Central memory CD8-positive, alpha-beta T cell (primary cell): ENCODE measurements at regions not wholly inside any gene's neighbourhood (a gene's known extent, or its start where the extent isn't known, plus 50 kb on each side); places are given as distances from the start of the nearest gene placed in this dataset.
"Not testable (repeated sequence)": the region's sequence is repeated elsewhere in the genome, so short reads cannot be mapped to it uniquely, and the experiment has no call there.

Experiments
- ATAC-seq: fragments of 150-1000 bp; cut with Tn5 transposase; replicated peaks from 2 replicates; pipeline ENCODE4 v1.10.0; 2022; ENCODE audit warnings: mild to moderate bottlenecking, moderate FRiP score, moderate number of reproducible peaks; ENCODE audit not compliant: poor library complexity, severe bottlenecking; ENCODE audit errors: extremely low read depth
- DNase-seq, 2 donors: peaks; one replicate each; pipeline ENCODE4 v3.0.0; 2021; ENCODE audit warnings: low spot score in 2 of 2
- H3K27ac Mint-ChIP-seq: one replicate; pipeline ENCODE4 v1.8.0; 2022; ENCODE audit warnings: low read depth, mild to moderate bottlenecking, moderate library complexity, mixed read lengths
- H3K27me3 Mint-ChIP-seq: one replicate; pipeline ENCODE4 v1.8.0; 2022; ENCODE audit warnings: mixed read lengths
- H3K36me3 Mint-ChIP-seq: one replicate; pipeline ENCODE4 v1.8.0; 2022; ENCODE audit warnings: mild to moderate bottlenecking, moderate library complexity, mixed read lengths; ENCODE audit not compliant: insufficient read depth
- H3K4me1 Mint-ChIP-seq: one replicate; pipeline ENCODE4 v1.8.0; 2022; ENCODE audit warnings: mixed read lengths
- H3K4me3 Mint-ChIP-seq: one replicate; pipeline ENCODE4 v1.8.0; 2022; ENCODE audit warnings: mild to moderate bottlenecking, moderate library complexity, mixed read lengths
- H3K9me3 Mint-ChIP-seq: one replicate; pipeline ENCODE4 v1.8.0; 2022; ENCODE audit warnings: mixed read lengths

GRCh38 chr9:124116683-124117363 is 105.3 kb downstream of the LHX2 start:
- no peak overlapping the region for H3K27ac Mint-ChIP-seq
- H3K36me3 Mint-ChIP-seq: no peaks in the 10 kb centered on the region
- H3K9me3 Mint-ChIP-seq: peaks cover 6% of the 10 kb centered on the region
- H3K27me3 Mint-ChIP-seq: peaks cover 65% of the 10 kb centered on the region
- DNase-seq (no peak), ATAC-seq (no peak)
- H3K4me1 Mint-ChIP-seq: no peaks in the 10 kb centered on the region
- no peak overlapping the region for H3K4me3 Mint-ChIP-seq

DNA sequence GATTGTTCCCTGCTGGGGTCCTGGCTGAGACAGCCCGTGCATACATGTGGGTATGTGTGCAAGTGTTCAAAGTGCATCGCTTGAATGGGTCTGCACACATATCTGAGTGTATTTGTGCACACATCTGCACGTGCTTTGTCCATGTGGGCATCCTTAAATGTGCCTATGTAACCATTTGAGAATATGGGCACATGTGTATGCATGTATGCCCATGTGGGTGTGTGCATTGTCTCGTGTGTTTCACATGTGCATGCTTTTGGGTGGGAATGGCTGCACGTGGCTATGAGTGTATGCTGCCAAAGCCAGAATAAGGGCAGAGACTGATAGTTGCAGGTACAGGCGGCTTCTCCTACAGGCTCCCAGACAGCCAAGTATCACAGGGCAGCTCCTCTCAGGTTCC is 107.3 kb downstream of the LHX2 start:
- no peak overlapping the region for H3K4me3 Mint-ChIP-seq
- no peaks in the 10 kb centered on the region for H3K4me1 Mint-ChIP-seq
- H3K27me3 Mint-ChIP-seq: peaks cover 55% of the 10 kb centered on the region
- H3K27ac Mint-ChIP-seq: no peak overlapping the region
- ATAC-seq (no peak), DNase-seq (no peak)
- H3K36me3 Mint-ChIP-seq: no peaks in the 10 kb centered on the region
- H3K9me3 Mint-ChIP-seq: peaks cover 6% of the 10 kb centered on the region

DNA sequence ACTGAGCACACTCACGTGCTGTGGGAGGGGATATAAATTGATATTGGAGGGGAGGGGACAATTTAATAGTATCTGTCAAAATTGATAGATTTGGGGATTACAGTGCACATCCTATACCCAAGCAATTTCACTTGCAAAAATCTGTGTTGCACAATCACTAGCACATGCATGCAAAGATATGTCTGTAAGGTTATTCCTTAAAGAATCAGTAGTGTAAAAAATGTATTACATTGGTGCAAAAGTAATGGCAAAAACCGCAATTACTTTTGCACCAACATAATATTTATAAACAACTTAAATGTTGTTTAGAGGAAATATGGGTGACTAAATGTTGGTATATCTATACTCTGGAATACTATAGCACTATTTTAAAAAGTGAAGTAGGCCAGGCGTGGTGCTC is 108.7 kb downstream of the LHX2 start:
- Mint-ChIP-seq H3K27ac (no peak overlapping the region), H3K36me3 (no peaks in the 10 kb centered on the region), H3K27me3 (peaks cover 48% of the 10 kb centered on the region), H3K4me3 (no peak overlapping the region), H3K9me3 (peaks cover 6% of the 10 kb centered on the region), H3K4me1 (no peaks in the 10 kb centered on the region)
- no peak for ATAC-seq
- no peak for DNase-seq

DNA sequence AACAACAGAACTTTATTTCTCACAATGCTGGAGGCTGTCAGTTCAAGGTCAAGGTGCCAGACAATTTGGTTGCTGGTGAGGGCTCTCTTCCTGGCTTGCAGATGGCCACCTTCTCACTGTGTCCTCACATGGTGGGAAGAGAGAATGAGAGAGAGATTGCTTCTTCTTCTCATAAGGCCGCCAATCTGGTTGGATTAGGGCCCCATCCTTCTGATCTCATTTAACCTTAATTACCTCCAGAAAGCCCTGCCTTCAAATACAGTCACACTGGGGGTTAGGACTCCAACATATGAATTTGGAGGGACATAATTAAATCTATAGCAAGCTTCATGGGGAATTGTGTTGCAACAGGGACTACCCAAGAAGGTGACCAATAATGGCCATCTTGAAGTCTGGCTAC is 110.2 kb downstream of the LHX2 start:
- Mint-ChIP-seq H3K9me3 (peaks cover 5% of the 10 kb centered on the region), H3K27me3 (peaks cover 33% of the 10 kb centered on the region), H3K4me3 (no peak overlapping the region), H3K27ac (no peak overlapping the region), H3K36me3 (no peaks in the 10 kb centered on the region), H3K4me1 (no peaks in the 10 kb centered on the region)
- ATAC-seq (no peak), DNase-seq (no peak)

- Mint-ChIP-seq H3K27me3 (peaks cover 27% of the 10 kb centered on the region), H3K9me3 (no peaks in the 10 kb centered on the region), H3K4me3 (no peak overlapping the region), H3K27ac (no peak overlapping the region), H3K4me1 (peaks cover 6% of the 10 kb centered on the region), H3K36me3 (no peaks in the 10 kb centered on the region)
- DNase-seq (no peak), ATAC-seq (no peak)
These were observed 110.8 kb downstream of the LHX2 start for GRCh38 chr9:124122321-124122720.

DNA sequence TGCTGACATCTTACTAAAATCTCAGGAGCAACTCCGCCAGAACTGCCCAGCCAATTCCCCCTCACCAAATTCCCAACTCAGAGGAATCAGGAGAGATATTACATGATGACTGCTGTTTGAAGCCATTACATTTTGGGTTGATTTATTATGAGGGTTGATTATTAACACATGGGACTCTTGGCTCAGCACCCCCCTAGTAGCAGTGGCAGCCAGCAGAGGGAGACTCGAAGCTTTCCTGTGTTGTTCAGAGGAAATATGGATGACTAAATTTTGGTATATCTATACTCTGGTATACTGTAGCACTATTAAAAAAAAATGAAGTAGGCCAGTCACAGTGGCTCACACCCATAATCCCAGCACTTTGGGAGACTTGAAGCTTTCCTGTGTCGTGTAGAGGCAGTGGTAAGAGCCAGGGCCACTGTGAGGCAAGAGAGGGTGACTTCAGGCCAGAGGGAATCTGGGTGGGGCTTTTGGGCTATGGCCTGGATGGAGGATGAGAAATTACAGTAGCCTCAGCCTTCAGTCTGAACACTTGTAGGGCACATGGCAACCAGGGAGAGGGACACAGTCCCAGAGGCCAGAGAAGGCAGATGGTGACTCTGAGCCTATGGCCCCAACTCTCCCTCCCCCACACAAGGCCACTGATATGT is 111.4 kb downstream of the LHX2 start:
- no peak for DNase-seq
- no peaks in the 10 kb centered on the region for H3K9me3 Mint-ChIP-seq
- H3K27ac Mint-ChIP-seq: no peak overlapping the region
- peaks cover 21% of the 10 kb centered on the region for H3K27me3 Mint-ChIP-seq
- ATAC-seq: no peak
- H3K4me3 Mint-ChIP-seq: no peak overlapping the region
- H3K4me1 Mint-ChIP-seq: peaks cover 7% of the 10 kb centered on the region
- H3K36me3 Mint-ChIP-seq: no peaks in the 10 kb centered on the region

- peaks cover 17% of the 10 kb centered on the region for H3K27me3 Mint-ChIP-seq
- not testable (repeated sequence) for H3K36me3 Mint-ChIP-seq, DNase-seq, H3K4me3 Mint-ChIP-seq, H3K9me3 Mint-ChIP-seq, H3K4me1 Mint-ChIP-seq, H3K27ac Mint-ChIP-seq, ATAC-seq
These were observed 112.1 kb downstream of the LHX2 start for GRCh38 chr9:124123621-124124020.

- peaks cover 4% of the 10 kb centered on the region for H3K27me3 Mint-ChIP-seq
- H3K27ac Mint-ChIP-seq: no peak overlapping the region
- no peaks in the 10 kb centered on the region for H3K36me3 Mint-ChIP-seq
- no peaks in the 10 kb centered on the region for H3K9me3 Mint-ChIP-seq
- H3K4me3 Mint-ChIP-seq: no peak overlapping the region
- DNase-seq (no peak), ATAC-seq (no peak)
- peaks cover 7% of the 10 kb centered on the region for H3K4me1 Mint-ChIP-seq
These were observed 113.4 kb downstream of the LHX2 start for GRCh38 chr9:124124729-124125650.

GRCh38 chr9:124125651-124125977 is 114.0 kb downstream of the LHX2 start:
- Mint-ChIP-seq H3K27ac (no peak overlapping the region), H3K4me3 (no peak overlapping the region), H3K4me1 (peaks cover 7% of the 10 kb centered on the region), H3K9me3 (no peaks in the 10 kb centered on the region), H3K36me3 (no peaks in the 10 kb centered on the region), H3K27me3 (no peaks in the 10 kb centered on the region)
- no peak for DNase-seq
- ATAC-seq: no peak

DNA sequence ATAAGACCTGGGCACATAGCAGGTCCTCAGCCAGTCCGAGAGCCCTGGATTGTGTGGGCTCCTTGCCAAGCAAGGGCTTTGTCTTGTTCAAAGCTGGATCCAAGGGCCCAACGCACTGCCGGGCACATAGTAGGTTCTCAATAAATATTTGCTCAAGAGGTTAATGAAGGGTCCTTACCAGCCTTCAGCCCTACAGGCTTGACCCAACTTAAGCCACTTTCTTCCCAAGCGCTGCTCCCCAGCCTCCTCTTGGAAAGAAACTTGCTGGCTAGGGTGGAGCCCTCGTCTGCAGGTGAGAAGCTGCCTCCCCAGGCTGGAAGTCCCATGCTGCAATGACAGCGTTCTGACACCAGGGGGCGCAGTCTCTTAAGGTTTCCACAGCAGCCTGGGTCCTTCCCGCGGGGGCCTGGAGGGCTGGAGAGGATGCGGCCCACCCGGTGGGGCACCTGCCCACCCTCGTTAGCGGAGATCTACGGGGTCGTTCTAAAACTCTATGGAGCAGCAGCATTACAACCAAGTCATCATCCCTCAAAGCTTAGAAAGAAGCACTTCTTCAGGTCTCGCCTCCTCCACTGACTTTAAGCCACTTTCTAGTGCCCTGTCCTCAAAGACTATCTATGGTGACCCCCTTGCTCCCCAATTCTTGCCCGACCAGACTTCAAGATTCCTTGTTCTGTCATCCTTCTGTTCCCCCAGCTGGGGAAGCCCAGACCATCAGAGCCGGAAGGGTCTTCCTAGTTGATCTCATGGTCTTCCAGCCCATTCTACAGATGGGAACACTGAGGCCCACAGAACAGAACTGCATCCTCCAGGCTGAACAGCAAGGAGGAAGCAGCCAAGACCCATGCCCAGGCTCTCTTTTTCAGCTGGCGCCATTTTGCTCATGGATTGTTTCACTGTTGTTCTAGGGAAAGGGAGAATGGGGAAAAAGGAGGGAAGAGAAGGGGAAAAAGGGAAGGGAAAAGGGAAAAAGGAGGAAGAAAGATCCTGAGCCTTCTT is 115.4 kb downstream of the LHX2 start:
- Mint-ChIP-seq H3K27me3 (no peaks in the 10 kb centered on the region), H3K36me3 (no peaks in the 10 kb centered on the region), H3K27ac (no peak overlapping the region), H3K4me3 (no peak overlapping the region), H3K4me1 (peaks cover 7% of the 10 kb centered on the region), H3K9me3 (no peaks in the 10 kb centered on the region)
- DNase-seq (peak; percentile 63 to 76), ATAC-seq (peak; percentile 49)

DNA sequence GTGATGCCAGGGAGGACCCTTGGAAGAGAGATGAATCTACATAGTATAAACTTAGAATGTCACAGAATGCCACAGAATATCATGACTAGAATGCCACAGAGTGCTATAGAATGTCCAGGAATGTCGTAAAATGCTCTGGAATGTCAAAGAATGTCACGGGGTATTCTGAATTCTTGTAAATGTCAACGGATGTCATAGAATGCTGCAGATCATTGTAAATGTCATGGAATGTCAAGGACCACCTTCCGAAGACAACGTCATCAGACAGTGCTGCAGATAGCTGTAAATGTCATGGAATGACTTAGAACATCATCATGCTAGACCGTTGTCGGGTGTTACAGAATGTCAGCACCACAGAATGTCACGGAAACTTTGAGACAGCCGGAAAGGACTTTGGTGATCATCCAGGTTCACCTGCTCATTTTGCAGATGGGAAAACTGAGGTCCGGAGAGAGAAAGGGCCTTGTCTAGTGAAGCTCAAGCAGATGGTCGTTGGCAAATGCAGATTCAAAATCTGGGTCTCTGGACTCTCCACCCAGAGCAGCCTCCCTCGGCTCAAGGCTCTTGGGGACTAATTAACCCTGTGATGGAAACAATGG is 117.1 kb downstream of the LHX2 start:
- no peaks in the 10 kb centered on the region for H3K9me3 Mint-ChIP-seq
- H3K27ac Mint-ChIP-seq: no peak overlapping the region
- no peaks in the 10 kb centered on the region for H3K27me3 Mint-ChIP-seq
- no peak overlapping the region for H3K4me3 Mint-ChIP-seq
- peaks cover 7% of the 10 kb centered on the region for H3K4me1 Mint-ChIP-seq
- no peaks in the 10 kb centered on the region for H3K36me3 Mint-ChIP-seq
- ATAC-seq (no peak), DNase-seq (no peak)
